ENCODE measurements at regions not wholly inside any gene's neighbourhood (a gene's known extent, or its start where the extent isn't known, plus 50 kb on each side); places are given as distances from the start of the nearest gene placed in this dataset.

DNA sequence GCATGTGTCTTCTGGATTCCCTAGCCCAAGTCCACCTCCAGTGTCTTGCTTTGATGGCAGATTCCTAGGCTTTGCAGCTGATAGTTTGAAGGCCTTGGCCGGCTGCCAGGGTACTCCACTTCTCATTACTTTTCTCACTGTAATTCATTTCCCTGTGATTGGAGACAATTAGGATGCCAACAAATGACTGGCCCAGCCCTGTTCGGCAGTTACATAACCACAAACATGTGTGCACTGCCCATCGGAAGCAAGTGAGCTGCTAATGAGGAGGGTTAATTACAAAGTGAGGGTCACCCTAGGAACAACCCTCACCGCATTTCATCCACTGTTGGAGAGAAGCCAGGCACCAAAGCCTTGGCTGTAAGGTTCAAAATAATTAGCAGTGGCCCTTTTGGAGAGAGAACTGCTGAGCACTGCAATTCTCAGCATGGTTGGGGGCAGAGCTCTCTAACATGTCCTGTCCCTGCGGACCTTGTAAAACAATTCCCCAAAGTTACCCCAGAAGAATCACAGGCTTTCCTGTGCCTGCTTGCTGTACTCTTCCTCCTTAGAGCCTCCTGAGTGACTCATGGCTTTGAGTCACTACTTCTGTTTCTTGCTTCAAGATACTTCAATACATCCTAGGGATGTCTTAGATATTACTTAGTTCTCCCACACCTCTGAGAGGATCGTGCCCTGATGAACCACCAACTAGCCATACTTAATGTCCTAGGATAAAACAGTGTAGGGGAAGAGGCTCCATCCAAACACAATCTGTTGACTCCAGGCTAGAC is 109.7 kb upstream of the GALNT18 start:
- TF ChIP-seq, protein P1, sequence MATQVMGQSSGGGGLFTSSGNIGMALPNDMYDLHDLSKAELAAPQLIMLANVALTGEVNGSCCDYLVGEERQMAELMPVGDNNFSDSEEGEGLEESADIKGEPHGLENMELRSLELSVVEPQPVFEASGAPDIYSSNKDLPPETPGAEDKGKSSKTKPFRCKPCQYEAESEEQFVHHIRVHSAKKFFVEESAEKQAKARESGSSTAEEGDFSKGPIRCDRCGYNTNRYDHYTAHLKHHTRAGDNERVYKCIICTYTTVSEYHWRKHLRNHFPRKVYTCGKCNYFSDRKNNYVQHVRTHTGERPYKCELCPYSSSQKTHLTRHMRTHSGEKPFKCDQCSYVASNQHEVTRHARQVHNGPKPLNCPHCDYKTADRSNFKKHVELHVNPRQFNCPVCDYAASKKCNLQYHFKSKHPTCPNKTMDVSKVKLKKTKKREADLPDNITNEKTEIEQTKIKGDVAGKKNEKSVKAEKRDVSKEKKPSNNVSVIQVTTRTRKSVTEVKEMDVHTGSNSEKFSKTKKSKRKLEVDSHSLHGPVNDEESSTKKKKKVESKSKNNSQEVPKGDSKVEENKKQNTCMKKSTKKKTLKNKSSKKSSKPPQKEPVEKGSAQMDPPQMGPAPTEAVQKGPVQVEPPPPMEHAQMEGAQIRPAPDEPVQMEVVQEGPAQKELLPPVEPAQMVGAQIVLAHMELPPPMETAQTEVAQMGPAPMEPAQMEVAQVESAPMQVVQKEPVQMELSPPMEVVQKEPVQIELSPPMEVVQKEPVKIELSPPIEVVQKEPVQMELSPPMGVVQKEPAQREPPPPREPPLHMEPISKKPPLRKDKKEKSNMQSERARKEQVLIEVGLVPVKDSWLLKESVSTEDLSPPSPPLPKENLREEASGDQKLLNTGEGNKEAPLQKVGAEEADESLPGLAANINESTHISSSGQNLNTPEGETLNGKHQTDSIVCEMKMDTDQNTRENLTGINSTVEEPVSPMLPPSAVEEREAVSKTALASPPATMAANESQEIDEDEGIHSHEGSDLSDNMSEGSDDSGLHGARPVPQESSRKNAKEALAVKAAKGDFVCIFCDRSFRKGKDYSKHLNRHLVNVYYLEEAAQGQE (IDR thresholded peaks at IDR 0.05) = no peak
- no peak for TF ChIP-seq POLR2A (IDR thresholded peaks at IDR 0.05; ENCODE audit: low read length)
- TF ChIP-seq, protein P2, sequence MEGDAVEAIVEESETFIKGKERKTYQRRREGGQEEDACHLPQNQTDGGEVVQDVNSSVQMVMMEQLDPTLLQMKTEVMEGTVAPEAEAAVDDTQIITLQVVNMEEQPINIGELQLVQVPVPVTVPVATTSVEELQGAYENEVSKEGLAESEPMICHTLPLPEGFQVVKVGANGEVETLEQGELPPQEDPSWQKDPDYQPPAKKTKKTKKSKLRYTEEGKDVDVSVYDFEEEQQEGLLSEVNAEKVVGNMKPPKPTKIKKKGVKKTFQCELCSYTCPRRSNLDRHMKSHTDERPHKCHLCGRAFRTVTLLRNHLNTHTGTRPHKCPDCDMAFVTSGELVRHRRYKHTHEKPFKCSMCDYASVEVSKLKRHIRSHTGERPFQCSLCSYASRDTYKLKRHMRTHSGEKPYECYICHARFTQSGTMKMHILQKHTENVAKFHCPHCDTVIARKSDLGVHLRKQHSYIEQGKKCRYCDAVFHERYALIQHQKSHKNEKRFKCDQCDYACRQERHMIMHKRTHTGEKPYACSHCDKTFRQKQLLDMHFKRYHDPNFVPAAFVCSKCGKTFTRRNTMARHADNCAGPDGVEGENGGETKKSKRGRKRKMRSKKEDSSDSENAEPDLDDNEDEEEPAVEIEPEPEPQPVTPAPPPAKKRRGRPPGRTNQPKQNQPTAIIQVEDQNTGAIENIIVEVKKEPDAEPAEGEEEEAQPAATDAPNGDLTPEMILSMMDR (IDR thresholded peaks at IDR 0.05) = no peak
- no peak for TF ChIP-seq ESRRA (IDR thresholded peaks at IDR 0.05; ENCODE audit: borderline replicate concordance, low read length)
- TF ChIP-seq RNF2 (IDR thresholded peaks at IDR 0.05; ENCODE audit: borderline replicate concordance, low read depth) = no peak

Data from A549 (cell line).